OCI-LY1 (cell line): ENCODE measurements at regions not wholly inside any gene's neighbourhood (a gene's known extent, or its start where the extent isn't known, plus 50 kb on each side); places are given as distances from the start of the nearest gene placed in this dataset.
"Not testable (repeated sequence)": the region's sequence is repeated elsewhere in the genome, so short reads cannot be mapped to it uniquely, and the experiment has no call there.

Experiments used
- H2AFZ ChIP-seq: fragments of 200-600 bp; sonication (generic), shearing (Covaris generic); 2 replicates; pipeline ENCODE4 v1.6.0; 2014; ENCODE audit warnings: antibody characterized with exemption, mild to moderate bottlenecking, low read length
- H3F3A ChIP-seq: fragments of 200-600 bp; sonication (generic), shearing (Covaris generic); 2 replicates; pipeline ENCODE4 v1.6.0; 2014; ENCODE audit warnings: mild to moderate bottlenecking, antibody characterized with exemption, low read length, moderate library complexity; ENCODE audit not compliant: insufficient read depth
- H3K27ac ChIP-seq: fragments of 200-600 bp; sonication (generic); 2 replicates; pipeline ENCODE4 v1.5.1; 2014; ENCODE audit warnings: low read length, mixed run types, mild to moderate bottlenecking, low read depth; ENCODE audit not compliant: poor library complexity, severe bottlenecking
- H3K27me3 ChIP-seq: fragments of 200-600 bp; sonication (generic); 2 replicates; pipeline ENCODE4 v1.6.0; 2014; ENCODE audit warnings: antibody characterized with exemption, mild to moderate bottlenecking, low read length, moderate library complexity; ENCODE audit not compliant: insufficient read depth
- H3K36me3 ChIP-seq: fragments of 200-600 bp; sonication (generic); 2 replicates; pipeline ENCODE4 v1.6.1; 2014; ENCODE audit warnings: mild to moderate bottlenecking, antibody characterized with exemption, low read length, moderate library complexity, mixed read lengths; ENCODE audit not compliant: insufficient read depth
- H3K4me1 ChIP-seq: fragments of 200-600 bp; sonication (generic); 2 replicates; pipeline ENCODE4 v1.5.1; 2014; ENCODE audit warnings: mild to moderate bottlenecking, low read length, moderate library complexity; ENCODE audit not compliant: insufficient read depth, severe bottlenecking
- H3K4me2 ChIP-seq: fragments of 200-600 bp; sonication (generic), shearing (Covaris generic); 2 replicates; pipeline ENCODE4 v1.6.1; 2014; ENCODE audit warnings: low read length
- H3K4me3 ChIP-seq: fragments of 200-600 bp; sonication (generic); 2 replicates; pipeline ENCODE4 v1.5.1; 2014; ENCODE audit warnings: low read length, low read depth, mild to moderate bottlenecking, mixed read lengths; ENCODE audit not compliant: poor library complexity, severe bottlenecking
- H3K79me2 ChIP-seq: fragments of 200-600 bp; shearing (Covaris generic); 2 replicates; pipeline ENCODE4 v1.6.1; 2016; ENCODE audit warnings: mixed run types, low read length, mixed read lengths; ENCODE audit not compliant: insufficient read depth
- H3K9ac ChIP-seq: fragments of 200-600 bp; sonication (generic), shearing (Covaris generic); 2 replicates; pipeline ENCODE4 v1.6.1; 2014; ENCODE audit warnings: mild to moderate bottlenecking, low read length, mixed read lengths
- H3K9me2 ChIP-seq: fragments of 200-600 bp; sonication (generic), shearing (Covaris generic); 2 replicates; pipeline ENCODE4 v1.6.1; 2014; ENCODE audit warnings: low read depth, mild to moderate bottlenecking, low read length, mixed read lengths
- H3K9me3 ChIP-seq: fragments of 200-600 bp; shearing (Covaris generic); 2 replicates; pipeline ENCODE4 v1.6.1; 2014; ENCODE audit warnings: low read length, mixed read lengths
- H4K20me1 ChIP-seq: fragments of 200-600 bp; sonication (generic), shearing (Covaris generic); 2 replicates; pipeline ENCODE4 v1.6.0; 2016; ENCODE audit warnings: mild to moderate bottlenecking, low read length; ENCODE audit not compliant: insufficient read depth
- EZH2 ChIP-seq: fragments of 200-600 bp; sonication (generic), shearing (Covaris generic); IDR thresholded peaks from 2 replicates; pipeline ENCODE4 v1.8.0; 2017; ENCODE audit warnings: borderline replicate concordance, mixed run types, mild to moderate bottlenecking, antibody characterized with exemption, low read length, moderate library complexity, mixed read lengths
- TF ChIP-seq, protein P1 (sequence below): fragments of 200-600 bp; sonication (generic), shearing (Covaris generic); IDR thresholded peaks from 2 replicates; pipeline ENCODE4 v1.5.1; 2017; ENCODE audit warnings: mild to moderate bottlenecking, antibody characterized with exemption, low read length, moderate library complexity, mixed read lengths

DNA sequence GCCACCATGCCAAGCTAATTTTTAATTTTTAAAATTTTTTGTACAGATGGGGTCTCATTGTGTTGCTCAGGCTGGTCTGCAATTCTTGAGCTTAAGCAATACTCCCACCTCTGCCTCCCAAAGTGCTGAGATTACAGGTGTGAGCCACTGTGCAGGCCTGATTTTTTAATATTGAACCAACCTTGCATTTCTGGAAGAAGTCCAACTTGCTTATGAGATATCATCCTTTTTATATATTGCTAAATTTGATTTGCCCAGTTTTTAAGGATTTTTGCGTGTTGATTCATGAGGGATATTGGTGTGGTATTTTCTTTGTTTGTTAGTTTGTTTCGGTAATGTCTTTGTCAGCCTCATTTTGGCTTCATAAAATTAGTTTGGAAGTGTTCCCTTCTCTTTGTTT lies 196.4 kb downstream of the SEC14L1 start:
- Histone ChIP-seq H3K79me2 (0 out of 2 replicates have a peak, but pooled peaks cover 4% of the 10 kb centered on the region), H3K27ac (no peak overlapping the region), H3K4me2 (no peak overlapping the region), H3F3A (peaks cover 14% of the 10 kb centered on the region; the same call in 1 of the 2 replicates), H3K9ac (no peak overlapping the region), H3K4me1 (peaks cover 20% of the 10 kb centered on the region), H3K9me2 (no peaks in the 10 kb centered on the region), H3K9me3 (no peaks in the 10 kb centered on the region; the same call in none of the 2 replicates), H4K20me1 (no peaks in the 10 kb centered on the region), H2AFZ (no peak overlapping the region), H3K4me3 (no peak overlapping the region), H3K27me3 (no peaks in the 10 kb centered on the region), H3K36me3 (no peaks in the 10 kb centered on the region; the same call in 1 of the 2 replicates)
- TF ChIP-seq EZH2, result no peak
- TF ChIP-seq, protein P1, sequence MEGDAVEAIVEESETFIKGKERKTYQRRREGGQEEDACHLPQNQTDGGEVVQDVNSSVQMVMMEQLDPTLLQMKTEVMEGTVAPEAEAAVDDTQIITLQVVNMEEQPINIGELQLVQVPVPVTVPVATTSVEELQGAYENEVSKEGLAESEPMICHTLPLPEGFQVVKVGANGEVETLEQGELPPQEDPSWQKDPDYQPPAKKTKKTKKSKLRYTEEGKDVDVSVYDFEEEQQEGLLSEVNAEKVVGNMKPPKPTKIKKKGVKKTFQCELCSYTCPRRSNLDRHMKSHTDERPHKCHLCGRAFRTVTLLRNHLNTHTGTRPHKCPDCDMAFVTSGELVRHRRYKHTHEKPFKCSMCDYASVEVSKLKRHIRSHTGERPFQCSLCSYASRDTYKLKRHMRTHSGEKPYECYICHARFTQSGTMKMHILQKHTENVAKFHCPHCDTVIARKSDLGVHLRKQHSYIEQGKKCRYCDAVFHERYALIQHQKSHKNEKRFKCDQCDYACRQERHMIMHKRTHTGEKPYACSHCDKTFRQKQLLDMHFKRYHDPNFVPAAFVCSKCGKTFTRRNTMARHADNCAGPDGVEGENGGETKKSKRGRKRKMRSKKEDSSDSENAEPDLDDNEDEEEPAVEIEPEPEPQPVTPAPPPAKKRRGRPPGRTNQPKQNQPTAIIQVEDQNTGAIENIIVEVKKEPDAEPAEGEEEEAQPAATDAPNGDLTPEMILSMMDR, result no peak

GRCh38 chr17:77341069-77341541 lies 200.3 kb downstream of the SEC14L1 start:
- no peak overlapping the region for H3K4me3 ChIP-seq
- peaks cover 9% of the 10 kb centered on the region; the same call in 1 of the 2 replicates for H3K27me3 ChIP-seq
- no peaks in the 10 kb centered on the region for H3K9me2 ChIP-seq
- H2AFZ ChIP-seq, result no peak overlapping the region
- peaks cover 13% of the 10 kb centered on the region for H3K4me1 ChIP-seq
- no peaks in the 10 kb centered on the region for H4K20me1 ChIP-seq
- no peaks in the 10 kb centered on the region for H3F3A ChIP-seq
- H3K27ac ChIP-seq, result no peak overlapping the region
- H3K79me2 ChIP-seq, result no peaks in the 10 kb centered on the region
- no peak overlapping the region for H3K4me2 ChIP-seq
- no peak overlapping the region for H3K9ac ChIP-seq
- H3K36me3 ChIP-seq, result no peaks in the 10 kb centered on the region; the same call in 1 of the 2 replicates
- H3K9me3 ChIP-seq, result peaks cover 6% of the 10 kb centered on the region
- TF ChIP-seq, protein P1, result no peak

- H3K9me2 ChIP-seq, H3K9me3 ChIP-seq, H3K4me3 ChIP-seq, H3F3A ChIP-seq, H4K20me1 ChIP-seq, H3K9ac ChIP-seq, H2AFZ ChIP-seq, H3K27me3 ChIP-seq, H3K36me3 ChIP-seq, H3K79me2 ChIP-seq: not testable (repeated sequence)
- Histone ChIP-seq H3K27ac (peak overlapping the region; percentile 13), H3K4me1 (peaks cover 13% of the 10 kb centered on the region), H3K4me2 (peak overlapping the region; percentile 23; the same call in 1 of the 2 replicates)
These were observed 201.9 kb downstream of the SEC14L1 start for GRCh38 chr17:77342656-77342990.
